Esophagus muscularis mucosa (tissue), 4 donors: ENCODE measurements at regions not wholly inside any gene's neighbourhood (a gene's known extent, or its start where the extent isn't known, plus 50 kb on each side); places are given as distances from the start of the nearest gene placed in this dataset.

Experiments used
- EP300 ChIP-seq: sonication (generic); formaldehyde crosslinking; IDR thresholded peaks from one replicate; pipeline ENCODE4 v1.6.1; 2017; ENCODE audit warnings: antibody characterized with exemption
- POLR2A ChIP-seq: fragments of 450-650 bp; IDR thresholded peaks from one replicate; pipeline ENCODE4 v1.6.1; 2017; ENCODE audit warnings: antibody characterized with exemption, moderate library complexity, mild to moderate bottlenecking, low read depth
- POLR2AphosphoS5 ChIP-seq, 2 donors: sonication (generic); formaldehyde crosslinking; IDR thresholded peaks; one replicate each; pipeline ENCODE4 v1.6.1; 2017; ENCODE audit warnings: antibody characterized with exemption in 2 of 2
- TF ChIP-seq, protein P1 (sequence below), 3 experiments: fragments of 200-600 bp in 2 of 3; fragments of 450-650 bp in 1 of 3; sonication (generic) in 2 of 3; IDR thresholded peaks; one replicate each; pipeline ENCODE4 v1.5.1; 2017 to 2019; ENCODE audit warnings: antibody characterized with exemption in 3 of 3, mild to moderate bottlenecking in 2 of 3, moderate library complexity in 1 of 3

DNA sequence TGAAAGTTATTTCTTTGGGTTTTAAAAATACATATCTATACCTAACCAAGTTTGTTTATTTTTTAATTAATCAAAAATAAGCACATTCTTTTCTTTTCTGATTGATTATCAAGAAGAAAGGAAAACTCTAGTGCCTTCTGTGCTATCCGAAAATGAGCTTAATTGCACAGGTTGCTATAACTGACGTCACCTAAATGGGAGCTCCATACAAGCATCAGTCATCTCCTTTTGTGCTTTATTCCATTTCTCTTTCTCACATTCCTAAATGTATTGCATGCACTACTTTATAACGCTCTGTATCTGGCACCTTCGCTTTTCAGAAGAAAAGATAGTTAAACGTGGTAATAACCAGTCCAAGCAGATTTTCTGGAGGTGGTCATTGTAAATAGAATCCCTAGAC lies 675.0 kb downstream of the STPG2 start:
- TF ChIP-seq, protein P1, sequence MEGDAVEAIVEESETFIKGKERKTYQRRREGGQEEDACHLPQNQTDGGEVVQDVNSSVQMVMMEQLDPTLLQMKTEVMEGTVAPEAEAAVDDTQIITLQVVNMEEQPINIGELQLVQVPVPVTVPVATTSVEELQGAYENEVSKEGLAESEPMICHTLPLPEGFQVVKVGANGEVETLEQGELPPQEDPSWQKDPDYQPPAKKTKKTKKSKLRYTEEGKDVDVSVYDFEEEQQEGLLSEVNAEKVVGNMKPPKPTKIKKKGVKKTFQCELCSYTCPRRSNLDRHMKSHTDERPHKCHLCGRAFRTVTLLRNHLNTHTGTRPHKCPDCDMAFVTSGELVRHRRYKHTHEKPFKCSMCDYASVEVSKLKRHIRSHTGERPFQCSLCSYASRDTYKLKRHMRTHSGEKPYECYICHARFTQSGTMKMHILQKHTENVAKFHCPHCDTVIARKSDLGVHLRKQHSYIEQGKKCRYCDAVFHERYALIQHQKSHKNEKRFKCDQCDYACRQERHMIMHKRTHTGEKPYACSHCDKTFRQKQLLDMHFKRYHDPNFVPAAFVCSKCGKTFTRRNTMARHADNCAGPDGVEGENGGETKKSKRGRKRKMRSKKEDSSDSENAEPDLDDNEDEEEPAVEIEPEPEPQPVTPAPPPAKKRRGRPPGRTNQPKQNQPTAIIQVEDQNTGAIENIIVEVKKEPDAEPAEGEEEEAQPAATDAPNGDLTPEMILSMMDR (IDR thresholded peaks at IDR 0.05) = no peak
- TF ChIP-seq POLR2A (no peak), EP300 (no peak), POLR2AphosphoS5 (IDR thresholded peaks at IDR 0.05) (no peak)
